SK-N-SH (cell line): ENCODE measurements at regions not wholly inside any gene's neighbourhood (a gene's known extent, or its start where the extent isn't known, plus 50 kb on each side); places are given as distances from the start of the nearest gene placed in this dataset.
A peak's percentile ranks its signal among the peaks of the same experiment; 100 is the strongest.

Source experiments
- CTCF ChIA-PET: fragments of 300-600, 350-600 bp; formaldehyde crosslinking; extraction: SDS; loops from one replicate; lab custom pipeline; 2021; lab: Yijun Ruan, JAX
- POLR2A ChIA-PET: fragments of 350-600 bp; sonication (Branson Sonifier 250); formaldehyde crosslinking; extraction: SDS; loops from one replicate; lab custom pipeline; 2020; ENCODE audit warnings: antibody characterized with exemption, inconsistent platforms; lab: Yijun Ruan, JAX
- DNase-seq: peaks from one replicate; pipeline ENCODE4 v3.0.0; 2012
- H2AFZ ChIP-seq: fragments of 200-600 bp; sonication (generic); 2 replicates; pipeline ENCODE4 v1.8.1; 2016; ENCODE audit warnings: antibody characterized with exemption, mild to moderate bottlenecking, low read depth
- H3F3A ChIP-seq: fragments of 200-600 bp; sonication (generic); replicated peaks from 2 replicates; pipeline ENCODE3; 2016; ENCODE audit warnings: antibody characterized with exemption, mild to moderate bottlenecking; ENCODE audit not compliant: insufficient read depth
- H3K27ac ChIP-seq, 2 experiments: fragments of 200-500 bp in 1 of 2; fragments of 200-600 bp in 1 of 2; sonication (Bioruptor generic) in 1 of 2; sonication (generic), shearing (Covaris generic) in 1 of 2; 2 replicates each; pipeline versions ENCODE4 v1.5.1 to v1.6.1; 2014 to 2016; ENCODE audit warnings: low read depth in 2 of 2, inconsistent platforms in 1 of 2, low read length in 1 of 2, mild to moderate bottlenecking in 1 of 2, mixed read lengths in 1 of 2
- H3K27me3 ChIP-seq: fragments of 200-600 bp; sonication (generic), shearing (Covaris generic); 2 replicates; pipeline ENCODE4 v1.6.1; 2016; ENCODE audit warnings: mixed run types; ENCODE audit not compliant: insufficient read depth
- H3K36me3 ChIP-seq, 2 experiments: fragments of 200-500 bp in 1 of 2; fragments of 200-600 bp in 1 of 2; sonication (Bioruptor generic) in 1 of 2; sonication (generic) in 1 of 2; replicated peaks in 1 of 2; 2 replicates each; pipeline versions ENCODE3 to v1.5.1; 2014 to 2016; ENCODE audit warnings: low read length in 1 of 2, mild to moderate bottlenecking in 1 of 2; ENCODE audit not compliant: insufficient read depth in 2 of 2, control insufficient read depth in 1 of 2
- H3K4me1 ChIP-seq, 2 experiments: fragments of 200-500 bp in 1 of 2; fragments of 200-600 bp in 1 of 2; sonication (Bioruptor generic) in 1 of 2; sonication (generic), shearing (Covaris generic) in 1 of 2; 2 replicates each; pipeline versions ENCODE4 v1.5.1 to v1.6.1; 2014 to 2016; ENCODE audit warnings: low read depth in 1 of 2, low read length in 1 of 2, mixed run types in 1 of 2; ENCODE audit not compliant: insufficient read depth in 2 of 2, control insufficient read depth in 1 of 2
- H3K4me2 ChIP-seq: fragments of 200-600 bp; sonication (generic), shearing (Covaris generic); 2 replicates; pipeline ENCODE4 v1.6.1; 2017; ENCODE audit warnings: mixed run types
- H3K4me3 ChIP-seq, 2 experiments: fragments of 200-500 bp in 1 of 2; fragments of 200-600 bp in 1 of 2; sonication (Bioruptor generic) in 1 of 2; sonication (generic), shearing (Covaris generic) in 1 of 2; 2 replicates each; pipeline versions ENCODE4 v1.5.1 to v1.8.1; 2014 to 2016; ENCODE audit warnings: low read depth in 2 of 2, inconsistent platforms in 1 of 2, low read length in 1 of 2, mild to moderate bottlenecking in 1 of 2, mixed read lengths in 1 of 2, moderate library complexity in 1 of 2
- H3K79me2 ChIP-seq: fragments of 200-600 bp; sonication (generic); 2 replicates; pipeline ENCODE4 v1.8.1; 2017; ENCODE audit warnings: mild to moderate bottlenecking; ENCODE audit not compliant: insufficient read depth
- H3K9ac ChIP-seq: fragments of 200-600 bp; sonication (generic); 2 replicates; pipeline ENCODE4 v1.6.1; 2017; ENCODE audit warnings: mixed run types
- H3K9me2 ChIP-seq: fragments of 200-600 bp; sonication (generic); 2 replicates; pipeline ENCODE4 v1.6.1; 2017; ENCODE audit warnings: mixed run types
- H3K9me3 ChIP-seq: fragments of 200-600 bp; sonication (generic); 2 replicates; pipeline ENCODE4 v1.6.1; 2017; ENCODE audit warnings: mixed run types, mild to moderate bottlenecking, moderate library complexity
- H4K20me1 ChIP-seq: fragments of 200-600 bp; sonication (generic); 2 replicates; pipeline ENCODE4 v1.6.1; 2017; ENCODE audit warnings: mild to moderate bottlenecking, mixed run types; ENCODE audit not compliant: insufficient read depth
- EP300 ChIP-seq, 2 experiments: IDR thresholded peaks; 2 replicates each; pipeline versions ENCODE4 v1.4.0 to v1.6.1; 2012; ENCODE audit warnings: borderline replicate concordance in 1 of 2, low read depth in 1 of 2, low read length in 1 of 2
- EZH2phosphoT487 ChIP-seq: fragments of 200-600 bp; sonication (generic); IDR thresholded peaks from 2 replicates; pipeline ENCODE4 v1.6.1; 2017; ENCODE audit warnings: low read depth, mixed run types, mild to moderate bottlenecking, antibody characterized with exemption, moderate library complexity, borderline replicate concordance
- GABPA ChIP-seq: IDR thresholded peaks from 2 replicates; pipeline ENCODE4 v1.4.0; 2012; ENCODE audit warnings: low read depth, mild to moderate bottlenecking
- GATA2 ChIP-seq: sonication (generic); formaldehyde crosslinking; IDR thresholded peaks from 2 replicates; pipeline ENCODE4 v1.5.0; 2020; ENCODE audit warnings: mild to moderate bottlenecking, missing genetic modification reagents
- IRF3 ChIP-seq: fragments of 150-350 bp; IDR thresholded peaks from 2 replicates; pipeline ENCODE4 v1.6.1; 2016; ENCODE audit warnings: mild to moderate bottlenecking, low read depth, low read length
- JUND ChIP-seq: IDR thresholded peaks from 2 replicates; pipeline ENCODE4 v1.4.0; 2012
- MEF2A ChIP-seq: IDR thresholded peaks from 2 replicates; pipeline ENCODE4 v1.4.0; 2012; ENCODE audit warnings: low read depth, borderline replicate concordance
- MXI1 ChIP-seq: IDR thresholded peaks from 2 replicates; pipeline ENCODE4 v1.6.1; 2012; ENCODE audit warnings: mild to moderate bottlenecking, low read depth, low read length, improper control_type of control experiment
- NFIC ChIP-seq: IDR thresholded peaks from 2 replicates; pipeline ENCODE4 v1.4.0; 2012; ENCODE audit warnings: borderline replicate concordance
- PBX3 ChIP-seq: IDR thresholded peaks from 2 replicates; pipeline ENCODE4; 2012
- RAD21 ChIP-seq: IDR thresholded peaks from 2 replicates; pipeline ENCODE4 v1.6.1; 2012; ENCODE audit warnings: mild to moderate bottlenecking, low read length
- RCOR1 ChIP-seq: fragments of 150-350 bp; IDR thresholded peaks from 2 replicates; pipeline ENCODE4 v1.6.1; 2017; ENCODE audit warnings: antibody characterized with exemption, low read length
- RFX5 ChIP-seq: IDR thresholded peaks from 2 replicates; pipeline ENCODE4 v1.6.1; 2012; ENCODE audit warnings: mild to moderate bottlenecking, improper control_type of control experiment, low read length
- RXRA ChIP-seq: IDR thresholded peaks from 2 replicates; pipeline ENCODE4 v1.4.0; 2012; ENCODE audit warnings: low read depth, mild to moderate bottlenecking, borderline replicate concordance
- SIN3A ChIP-seq: IDR thresholded peaks from 2 replicates; pipeline ENCODE4 v1.6.1; 2012; ENCODE audit warnings: low read depth, mild to moderate bottlenecking, low read length, moderate library complexity, borderline replicate concordance
- SMC3 ChIP-seq: IDR thresholded peaks from 2 replicates; pipeline ENCODE4 v1.6.1; 2012; ENCODE audit warnings: low read depth, low read length, improper control_type of control experiment
- TCF12 ChIP-seq: IDR thresholded peaks from 2 replicates; pipeline ENCODE4 v1.4.0; 2012
- TEAD4 ChIP-seq: IDR thresholded peaks from 2 replicates; pipeline ENCODE4 v1.4.0; 2012; ENCODE audit warnings: mild to moderate bottlenecking, borderline replicate concordance; ENCODE audit not compliant: insufficient read depth
- USF1 ChIP-seq: IDR thresholded peaks from 2 replicates; pipeline ENCODE4 v1.4.0; 2012; ENCODE audit warnings: low read depth, borderline replicate concordance
- USF2 ChIP-seq: fragments of 150-350 bp; IDR thresholded peaks from 2 replicates; pipeline ENCODE4 v1.6.1; 2017; ENCODE audit warnings: antibody characterized with exemption, low read length, low read depth, borderline replicate concordance
- YY1 ChIP-seq: IDR thresholded peaks from 2 replicates; pipeline ENCODE4 v1.4.0; 2012; ENCODE audit warnings: low read depth, mild to moderate bottlenecking
- ZBTB33 ChIP-seq: IDR thresholded peaks from 2 replicates; pipeline ENCODE4 v1.4.0; 2012; ENCODE audit warnings: low read depth, borderline replicate concordance
- WGBS: methylation state at CpG from one replicate; pipeline ENCODE4 v1.1.6; 2017; ENCODE audit warnings: low lambda C conversion rate; 5-methylcytosine and 5-hydroxymethylcytosine counted together
- TF ChIP-seq, protein P1 (sequence below): IDR thresholded peaks from 2 replicates; pipeline ENCODE4 v1.4.0; 2012; ENCODE audit warnings: low read depth

- TF ChIP-seq GATA2: no peak
These were observed 223.1 kb downstream of the C1D start (continued) for GRCh38 chr2:67839668-67840067.

GRCh38 chr2:67840460-67841068 is 222.2 kb downstream of the C1D start:
- 0 out of 4 replicates have a peak overlapping the region, but pooled peaks of 1 of the 2 experiments have one; percentile 22 for H3K4me3 ChIP-seq
- no peaks in the 10 kb centered on the region for H3K79me2 ChIP-seq
- ChIA-PET CTCF (interaction anchor here (0.6 to 11.7 kb wide), 77 partner anchors 8 to 1859 kb away, joined by 3 to 150 read pairs (median 4); partner anchors contain the start of gene MEIS1), POLR2A (interaction anchor here (0.5 to 1.3 kb wide), 8 partner anchors 39 to 1407 kb away, joined by 3 to 5 read pairs (median 3); no protein-coding TSS in a partner anchor)
- H3F3A ChIP-seq: peaks cover 4% of the 10 kb centered on the region
- DNase-seq: peak; percentile 73
- H3K9me2 ChIP-seq: no peaks in the 10 kb centered on the region
- no peak overlapping the region for H3K9ac ChIP-seq
- 36% methylated on average over 5 of the region's 5 CpGs for WGBS
- no peaks in the 10 kb centered on the region for H4K20me1 ChIP-seq
- H3K9me3 ChIP-seq: no peaks in the 10 kb centered on the region
- no peaks in the 10 kb centered on the region for H3K36me3 ChIP-seq
- H2AFZ ChIP-seq: no peak overlapping the region
- H3K4me2 ChIP-seq: peak overlapping the region; percentile 39; the same call in 1 of the 2 replicates
- H3K27ac ChIP-seq: peak overlapping the region in 1 of 2 experiments; percentile 81; a peak in 2 of 4 replicates
- peaks cover 5 to 20% of the 10 kb centered on the region in 2 experiments; a peak in 3 of 4 replicates for H3K4me1 ChIP-seq
- no peaks in the 10 kb centered on the region for H3K27me3 ChIP-seq
- peak; percentile 80 for TF ChIP-seq RCOR1
- peak in 1 of 2 experiments; percentile 96; a peak in 2 of 4 replicates for TF ChIP-seq EP300 (IDR thresholded peaks at IDR 0.05; ENCODE audit: borderline replicate concordance in 1 of 2, low read depth in 1 of 2, low read length in 1 of 2)
- no peak for TF ChIP-seq MEF2A
- TF ChIP-seq TCF12: peak; percentile 93
- TF ChIP-seq GABPA: no peak
- peak; percentile 100 for TF ChIP-seq RAD21
- TF ChIP-seq RXRA: no peak
- peak; percentile 99 for TF ChIP-seq SMC3
- TF ChIP-seq NFIC: no peak; the same call in 1 of the 2 replicates
- no peak for TF ChIP-seq JUND
- TF ChIP-seq RFX5: no peak
- TF ChIP-seq MXI1: no peak
- TF ChIP-seq IRF3: 0 out of 2 replicates have a peak, but pooled peaks have one; percentile 8
- TF ChIP-seq, protein P1, sequence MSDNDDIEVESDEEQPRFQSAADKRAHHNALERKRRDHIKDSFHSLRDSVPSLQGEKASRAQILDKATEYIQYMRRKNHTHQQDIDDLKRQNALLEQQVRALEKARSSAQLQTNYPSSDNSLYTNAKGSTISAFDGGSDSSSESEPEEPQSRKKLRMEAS: no peak
- no peak for TF ChIP-seq ZBTB33
- TF ChIP-seq USF1: no peak
- TF ChIP-seq TEAD4: no peak
- no peak for TF ChIP-seq YY1
- TF ChIP-seq SIN3A: no peak
- TF ChIP-seq USF2: no peak
- TF ChIP-seq EZH2phosphoT487: no peak
- peak; percentile 72 for TF ChIP-seq GATA2
- peak; percentile 81 for TF ChIP-seq PBX3
